CD4-positive, alpha-beta memory T cell (primary cell): ENCODE measurements at regions not wholly inside any gene's neighbourhood (a gene's known extent, or its start where the extent isn't known, plus 50 kb on each side); places are given as distances from the start of the nearest gene placed in this dataset.

Experiments
- CTCF ChIA-PET: fragments of 350-600 bp; sonication (Branson Sonifier 250); formaldehyde crosslinking; loops from one replicate; lab custom pipeline; 2021; ENCODE audit warnings: inconsistent platforms; ENCODE audit not compliant: partially characterized antibody; lab: Charles Lee
- POLR2A ChIA-PET: fragments of 350-600 bp; sonication (Branson Sonifier 250); formaldehyde crosslinking; loops from one replicate; lab custom pipeline; 2021; ENCODE audit not compliant: partially characterized antibody; lab: Charles Lee
- DNase-seq, 5 donors: peaks; one replicate each; pipeline versions ENCODE4 v3.0.0 to v3.0.0-alpha.2; 2020 to 2022; ENCODE audit warnings: mixed read lengths in 1 of 5
- H3K27ac ChIP-seq: one replicate; pipeline ENCODE4 v1.7.0; 2013; ENCODE audit warnings: low read depth, low read length
- H3K27me3 ChIP-seq: 2 replicates; pipeline ENCODE4 v1.7.0; 2013; ENCODE audit warnings: mild to moderate bottlenecking, low read length, moderate library complexity; ENCODE audit not compliant: insufficient read depth
- H3K36me3 ChIP-seq: 2 replicates; pipeline ENCODE4 v1.7.0; 2013; ENCODE audit warnings: mild to moderate bottlenecking, low read length, moderate library complexity; ENCODE audit not compliant: insufficient read depth
- H3K4me1 ChIP-seq: 2 replicates; pipeline ENCODE4 v1.7.0; 2013; ENCODE audit warnings: mild to moderate bottlenecking, low read length, moderate library complexity; ENCODE audit not compliant: insufficient read depth
- H3K4me3 ChIP-seq, 2 donors: one replicate each; pipeline ENCODE4 v1.7.0; 2013; ENCODE audit warnings: low read length in 2 of 2, mild to moderate bottlenecking in 1 of 2
- H3K9me3 ChIP-seq, 2 donors: one replicate each; pipeline ENCODE4 v1.7.0; 2013; ENCODE audit warnings: low read length in 2 of 2, control low read depth in 1 of 2; ENCODE audit not compliant: control insufficient read depth in 1 of 2
- H3K27ac Mint-ChIP-seq, 7 donors: one replicate each; pipeline ENCODE4 v1.8.0; 2020 to 2021; ENCODE audit warnings: mixed read lengths in 7 of 7, mild to moderate bottlenecking in 6 of 7, inconsistent platforms in 3 of 7, moderate library complexity in 3 of 7
- H3K27me3 Mint-ChIP-seq, 2 donors: one replicate each; pipeline ENCODE4 v1.8.0; 2020 to 2021; ENCODE audit warnings: mixed read lengths in 2 of 2
- H3K36me3 Mint-ChIP-seq, 2 donors: one replicate each; pipeline ENCODE4 v1.8.0; 2020 to 2021; ENCODE audit warnings: mixed read lengths in 2 of 2, inconsistent platforms in 1 of 2, mild to moderate bottlenecking in 1 of 2
- H3K4me1 Mint-ChIP-seq, 4 donors: one replicate each; pipeline ENCODE4 v1.8.0; 2020 to 2021; ENCODE audit warnings: mixed read lengths in 4 of 4, mild to moderate bottlenecking in 1 of 4
- H3K4me3 Mint-ChIP-seq, 8 donors: one replicate each; pipeline ENCODE4 v1.8.0; 2020 to 2021; ENCODE audit warnings: mixed read lengths in 8 of 8, mild to moderate bottlenecking in 7 of 8, moderate library complexity in 6 of 8, inconsistent platforms in 3 of 8
- H3K9me3 Mint-ChIP-seq, 8 donors: one replicate each; pipeline ENCODE4 v1.8.0; 2020 to 2021; ENCODE audit warnings: mixed read lengths in 8 of 8, mild to moderate bottlenecking in 5 of 8, inconsistent platforms in 3 of 8, moderate library complexity in 1 of 8
- intact Hi-C: fragments of 100-400 bp; cut with micrococcal nuclease; formaldehyde crosslinking; loops from one replicate; pipeline ENCODE4 v1.15.1; 2023

DNA sequence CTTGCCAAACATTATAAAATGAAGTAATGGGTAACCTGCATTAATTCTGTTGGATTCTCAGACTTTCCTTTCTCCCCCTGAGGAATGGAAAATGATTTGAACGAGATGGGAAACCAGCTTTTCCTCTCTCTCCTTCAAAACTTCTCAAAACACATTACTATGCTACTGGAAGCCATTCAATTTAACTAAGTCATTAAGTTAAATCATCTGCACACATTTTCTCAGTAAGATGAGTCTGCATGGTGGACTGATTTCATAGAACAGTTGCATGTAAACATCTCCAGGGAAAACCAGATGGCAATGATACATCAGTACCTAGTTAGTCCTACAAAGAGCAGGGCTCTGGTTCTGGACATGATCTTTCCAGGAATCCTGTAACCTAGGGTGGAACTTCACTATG is 59.9 kb downstream of the BMP4 start:
- Histone ChIP-seq H3K9me3 (no peaks in the 10 kb centered on the region), H3K27ac (no peak overlapping the region), H3K4me3 (no peak overlapping the region), H3K4me1 (no peaks in the 10 kb centered on the region), H3K27me3 (no peaks in the 10 kb centered on the region), H3K36me3 (no peaks in the 10 kb centered on the region)
- peaks cover 0 to 4% (median under 1%) of the 10 kb centered on the region in 4 donors for H3K4me1 Mint-ChIP-seq
- no peaks in the 10 kb centered on the region for H3K27me3 Mint-ChIP-seq
- no peaks in the 10 kb centered on the region for H3K36me3 Mint-ChIP-seq
- H3K9me3 Mint-ChIP-seq, result peaks cover 0 to 6% (median 0%) of the 10 kb centered on the region in 8 donors
- H3K27ac Mint-ChIP-seq, result no peak overlapping the region
- ChIA-PET POLR2A (no interaction called here), CTCF (no interaction called here)
- intact Hi-C loops, result no loop called here
- H3K4me3 Mint-ChIP-seq, result no peak overlapping the region
- no peak for DNase-seq

DNA sequence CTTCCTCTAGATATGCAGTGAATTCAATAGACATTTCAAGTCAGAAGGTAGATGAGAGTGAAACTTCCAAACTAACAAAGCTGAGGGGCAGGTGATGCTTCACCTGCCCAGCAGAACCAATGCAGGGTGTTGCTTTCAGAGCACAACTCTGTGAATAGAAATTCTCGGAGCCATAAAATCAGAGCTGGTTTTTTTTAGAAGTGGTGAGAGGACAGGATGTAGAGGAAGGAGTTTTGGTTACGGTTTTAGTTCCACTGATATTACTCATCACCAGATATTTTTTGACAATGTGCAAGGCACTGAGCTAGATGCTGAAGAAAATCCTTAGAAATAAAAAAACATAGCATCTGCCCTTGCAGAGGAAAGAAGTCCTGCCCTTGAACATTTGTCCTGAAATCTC is 62.2 kb downstream of the BMP4 start:
- DNase-seq, result no peak
- ChIA-PET CTCF (no interaction called here), POLR2A (no interaction called here)
- Histone ChIP-seq H3K36me3 (no peaks in the 10 kb centered on the region), H3K4me1 (no peaks in the 10 kb centered on the region), H3K9me3 (no peaks in the 10 kb centered on the region), H3K27me3 (no peaks in the 10 kb centered on the region), H3K27ac (no peak overlapping the region), H3K4me3 (no peak overlapping the region)
- Mint-ChIP-seq H3K36me3 (no peaks in the 10 kb centered on the region), H3K27me3 (peaks cover 0 to 7% of the 10 kb centered on the region in 2 donors), H3K27ac (no peak overlapping the region), H3K4me3 (no peak overlapping the region), H3K4me1 (peaks cover 0 to 4% (median under 1%) of the 10 kb centered on the region in 4 donors), H3K9me3 (peaks cover 0 to 6% (median 0%) of the 10 kb centered on the region in 8 donors)
- intact Hi-C loops, result no loop called here

DNA sequence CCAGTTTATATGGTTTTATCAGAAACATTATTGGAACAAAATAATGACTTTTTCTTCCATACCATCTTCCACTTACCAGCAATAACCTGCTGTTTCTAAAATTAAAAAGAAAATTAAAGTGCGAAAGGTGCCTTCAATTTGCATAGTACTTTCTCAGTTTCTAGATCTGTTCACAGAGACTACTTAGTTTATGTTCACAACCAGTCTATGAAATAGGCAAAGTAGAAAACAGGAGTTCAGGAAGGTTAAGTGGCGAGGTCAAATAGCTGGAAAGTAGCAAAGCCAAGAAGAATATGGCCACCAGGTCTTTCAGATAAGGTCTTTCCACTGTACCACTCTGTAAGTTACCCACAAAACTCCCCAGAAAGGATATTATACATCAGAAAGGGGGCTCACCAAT is 63.3 kb downstream of the BMP4 start:
- Mint-ChIP-seq H3K9me3 (peaks cover 0 to 6% (median 0%) of the 10 kb centered on the region in 8 donors), H3K27me3 (peaks cover 0 to 7% of the 10 kb centered on the region in 2 donors), H3K4me3 (no peak overlapping the region), H3K36me3 (no peaks in the 10 kb centered on the region), H3K27ac (no peak overlapping the region), H3K4me1 (peaks cover 0 to 4% (median under 1%) of the 10 kb centered on the region in 4 donors)
- no peaks in the 10 kb centered on the region for H3K36me3 ChIP-seq
- no peak for DNase-seq
- POLR2A ChIA-PET, result no interaction called here
- intact Hi-C loops, result no loop called here
- no peak overlapping the region for H3K27ac ChIP-seq
- CTCF ChIA-PET, result no interaction called here
- no peaks in the 10 kb centered on the region for H3K27me3 ChIP-seq
- H3K9me3 ChIP-seq, result no peaks in the 10 kb centered on the region
- H3K4me3 ChIP-seq, result no peak overlapping the region
- no peaks in the 10 kb centered on the region for H3K4me1 ChIP-seq

DNA sequence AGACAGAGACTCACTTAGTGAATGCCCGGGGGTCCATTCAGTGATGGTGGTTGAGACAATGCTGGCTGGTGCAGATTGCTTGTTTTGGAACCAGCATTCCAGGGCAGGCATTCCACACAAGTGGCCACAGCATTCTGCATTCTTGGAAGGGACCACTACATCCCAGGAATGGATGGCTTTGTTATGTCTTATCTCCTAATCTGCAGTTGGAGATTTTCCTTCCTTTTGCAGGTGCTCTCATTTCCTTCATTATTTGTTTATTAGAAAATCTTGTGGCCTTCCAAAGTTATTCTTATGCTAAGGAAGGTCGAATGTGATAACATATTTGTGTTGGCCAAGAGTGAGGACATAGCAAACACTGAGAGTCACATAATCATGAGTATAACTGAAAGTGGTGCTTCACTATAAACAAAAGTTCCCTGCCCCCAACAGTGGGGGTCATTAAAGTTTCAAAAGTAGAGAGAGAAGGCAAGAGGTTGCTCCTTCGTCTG is 66.0 kb downstream of the BMP4 start:
- no peak overlapping the region for H3K4me3 ChIP-seq
- no peaks in the 10 kb centered on the region for H3K36me3 ChIP-seq
- H3K27ac Mint-ChIP-seq, result no peak overlapping the region
- POLR2A ChIA-PET, result no interaction called here
- CTCF ChIA-PET, result no interaction called here
- intact Hi-C loops, result no loop called here
- no peaks in the 10 kb centered on the region for H3K36me3 Mint-ChIP-seq
- H3K27me3 ChIP-seq, result no peaks in the 10 kb centered on the region
- no peak overlapping the region for H3K4me3 Mint-ChIP-seq
- H3K27ac ChIP-seq, result no peak overlapping the region
- peaks cover 0 to 4% (median under 1%) of the 10 kb centered on the region in 4 donors for H3K4me1 Mint-ChIP-seq
- peaks cover 0 to 7% of the 10 kb centered on the region in 2 donors for H3K27me3 Mint-ChIP-seq
- no peaks in the 10 kb centered on the region for H3K4me1 ChIP-seq
- DNase-seq, result no peak
- H3K9me3 ChIP-seq, result no peaks in the 10 kb centered on the region
- H3K9me3 Mint-ChIP-seq, result peaks cover 0 to 9% (median under 1%) of the 10 kb centered on the region in 8 donors

DNA sequence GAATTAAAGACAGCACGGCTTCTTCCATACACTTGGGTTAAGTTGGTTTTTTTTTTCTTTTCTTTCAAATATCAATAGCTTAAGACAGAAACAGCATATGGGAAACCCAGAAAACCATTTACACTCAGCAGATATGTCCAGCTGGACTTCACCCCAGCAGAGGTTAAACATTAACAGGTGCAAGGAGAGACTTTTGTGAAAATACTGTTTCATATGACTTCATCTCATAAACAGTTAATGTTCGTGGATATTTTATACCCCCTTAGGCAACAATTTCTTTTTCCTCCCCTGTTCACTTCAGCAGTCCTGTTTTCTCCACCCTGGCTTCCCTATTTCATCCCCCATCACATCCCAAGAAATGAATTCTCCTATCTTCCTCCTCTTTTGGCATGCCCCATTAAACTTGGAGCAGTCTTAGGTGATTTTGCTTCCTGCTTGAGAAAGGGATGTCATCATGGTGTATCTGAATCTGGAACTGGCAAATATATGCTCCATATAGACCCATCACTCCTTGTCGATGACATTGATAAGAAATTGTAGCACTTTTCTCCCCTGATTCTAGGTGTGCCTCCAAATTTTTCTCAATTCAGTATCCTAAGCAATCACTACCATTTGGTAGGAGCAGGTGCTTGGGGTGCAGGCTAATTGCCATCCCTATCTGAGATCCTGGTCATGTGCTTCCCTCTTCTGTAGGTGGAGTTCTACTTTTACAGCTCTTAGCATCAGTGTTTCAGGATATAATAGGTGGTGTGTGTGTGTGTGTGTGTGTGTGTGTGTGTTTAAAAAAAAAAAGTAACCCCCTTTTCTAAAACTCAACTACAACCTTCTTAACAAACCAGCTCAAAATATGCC is 67.9 kb downstream of the BMP4 start:
- Mint-ChIP-seq H3K9me3 (peaks cover 0 to 9% (median under 1%) of the 10 kb centered on the region in 8 donors), H3K27me3 (peaks cover 0 to 7% of the 10 kb centered on the region in 2 donors), H3K4me3 (no peak overlapping the region), H3K36me3 (no peaks in the 10 kb centered on the region), H3K4me1 (no peaks in the 10 kb centered on the region), H3K27ac (no peak overlapping the region)
- ChIA-PET CTCF (no interaction called here), POLR2A (no interaction called here)
- no peak for DNase-seq
- H3K9me3 ChIP-seq, result no peaks in the 10 kb centered on the region
- no peaks in the 10 kb centered on the region for H3K4me1 ChIP-seq
- no peaks in the 10 kb centered on the region for H3K36me3 ChIP-seq
- H3K27ac ChIP-seq, result no peak overlapping the region
- intact Hi-C loops, result no loop called here
- H3K27me3 ChIP-seq, result no peaks in the 10 kb centered on the region
- no peak overlapping the region for H3K4me3 ChIP-seq

DNA sequence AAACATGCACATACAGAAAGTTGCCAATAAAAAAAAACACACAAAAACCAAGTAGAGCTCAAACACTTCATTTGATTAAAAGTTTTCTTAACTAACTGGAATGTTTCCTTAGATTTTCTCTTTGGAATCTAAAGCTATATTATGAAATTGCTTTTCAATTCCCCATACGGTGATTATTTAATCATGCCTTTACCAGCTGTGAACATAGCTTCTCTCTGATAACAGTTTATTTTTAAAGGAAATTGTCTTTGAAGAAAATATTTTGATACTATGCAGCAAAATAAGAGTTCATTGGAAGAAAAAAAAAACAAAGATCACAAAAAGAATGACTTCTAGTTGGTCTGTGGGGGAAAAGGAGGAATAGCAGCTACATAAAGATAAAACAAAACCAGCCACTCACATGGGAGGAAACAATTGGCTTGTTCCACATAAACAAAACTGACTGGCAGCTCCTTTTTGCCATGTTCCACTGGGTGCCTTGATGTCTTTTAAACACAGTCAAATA is 71.4 kb downstream of the BMP4 start:
- H3K27ac ChIP-seq, result no peak overlapping the region
- peaks cover 0 to 2% of the 10 kb centered on the region in 2 donors for H3K27me3 Mint-ChIP-seq
- ChIA-PET POLR2A (no interaction called here), CTCF (no interaction called here)
- no peaks in the 10 kb centered on the region for H3K27me3 ChIP-seq
- peaks cover 0 to 9% (median under 1%) of the 10 kb centered on the region in 8 donors for H3K9me3 Mint-ChIP-seq
- H3K4me1 ChIP-seq, result no peaks in the 10 kb centered on the region
- no peak overlapping the region for H3K4me3 Mint-ChIP-seq
- H3K27ac Mint-ChIP-seq, result no peak overlapping the region
- H3K4me1 Mint-ChIP-seq, result no peaks in the 10 kb centered on the region
- H3K36me3 ChIP-seq, result no peaks in the 10 kb centered on the region
- no peak for DNase-seq
- no peaks in the 10 kb centered on the region for H3K36me3 Mint-ChIP-seq
- intact Hi-C loops, result no loop called here
- H3K4me3 ChIP-seq, result no peak overlapping the region
- H3K9me3 ChIP-seq, result no peaks in the 10 kb centered on the region

DNA sequence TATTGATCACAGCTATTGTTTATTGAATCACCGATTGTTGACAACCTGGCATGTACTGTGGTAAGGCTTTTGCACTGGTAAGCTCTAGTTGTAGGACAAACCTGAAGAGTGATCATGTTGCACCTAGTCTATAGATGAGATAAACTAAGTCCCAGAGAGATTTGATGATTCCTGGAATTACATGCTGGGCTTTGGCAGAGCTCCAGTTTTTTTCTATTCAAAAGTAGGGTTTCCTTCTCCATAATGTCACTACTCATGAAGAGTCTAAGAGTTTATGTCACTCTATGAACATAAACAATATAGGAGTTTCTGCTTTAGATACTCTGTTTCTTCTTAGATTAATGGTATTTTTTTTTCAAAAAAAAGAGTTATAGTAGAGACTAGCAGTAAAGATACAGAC is 72.0 kb downstream of the BMP4 start:
- H3K27me3 Mint-ChIP-seq, result peaks cover 0 to under 1% of the 10 kb centered on the region in 2 donors
- DNase-seq, result no peak
- no peaks in the 10 kb centered on the region for H3K36me3 ChIP-seq
- H3K4me3 Mint-ChIP-seq, result no peak overlapping the region
- H3K4me3 ChIP-seq, result no peak overlapping the region
- no peak overlapping the region for H3K27ac ChIP-seq
- H3K9me3 ChIP-seq, result no peaks in the 10 kb centered on the region
- H3K4me1 ChIP-seq, result no peaks in the 10 kb centered on the region
- no peaks in the 10 kb centered on the region for H3K27me3 ChIP-seq
- no peaks in the 10 kb centered on the region for H3K36me3 Mint-ChIP-seq
- no peaks in the 10 kb centered on the region for H3K4me1 Mint-ChIP-seq
- peaks cover 0 to 9% (median under 1%) of the 10 kb centered on the region in 8 donors for H3K9me3 Mint-ChIP-seq
- H3K27ac Mint-ChIP-seq, result no peak overlapping the region
- CTCF ChIA-PET, result interaction anchor here (0.8 to 1.0 kb wide), 2 partner anchors 11 to 16 kb away, joined by 3 read pairs; no protein-coding TSS in a partner anchor
- POLR2A ChIA-PET, result interaction anchor here (0.7 kb wide), 1 partner anchor 269 kb away, joined by 3 read pairs; no protein-coding TSS in a partner anchor
- intact Hi-C loops, result no loop called here
